ENCODE measurements at regions not wholly inside any gene's neighbourhood (a gene's known extent, or its start where the extent isn't known, plus 50 kb on each side); places are given as distances from the start of the nearest gene placed in this dataset.
"Not testable (repeated sequence)": the region's sequence is repeated elsewhere in the genome, so short reads cannot be mapped to it uniquely, and the experiment has no call there.

- DNase-seq: no peak
These were observed 103.9 kb upstream of the PMEPA1 start for GRCh38 chr20:57813509-57814269.

- not testable (repeated sequence) for DNase-seq
These were observed 102.8 kb upstream of the PMEPA1 start for GRCh38 chr20:57812632-57813031.

GRCh38 chr20:57811374-57812020, 101.7 kb upstream of the PMEPA1 start:
- DNase-seq: no peak

- no peak for DNase-seq
These were observed 100.9 kb upstream of the PMEPA1 start for GRCh38 chr20:57810511-57811373.

GRCh38 chr20:57809661-57810172, 99.9 kb upstream of the PMEPA1 start:
- no peak for DNase-seq

GRCh38 chr20:57809149-57809548, 99.3 kb upstream of the PMEPA1 start:
- DNase-seq: no peak

GRCh38 chr20:57808264-57809070, 98.7 kb upstream of the PMEPA1 start:
- no peak for DNase-seq

GRCh38 chr20:57807401-57808263, 97.8 kb upstream of the PMEPA1 start:
- DNase-seq: no peak

- no peak for DNase-seq
These were observed 97.2 kb upstream of the PMEPA1 start for GRCh38 chr20:57806975-57807374.

- no peak for DNase-seq
These were observed 96.7 kb upstream of the PMEPA1 start for GRCh38 chr20:57806476-57806875.

GRCh38 chr20:57805747-57806146, 95.9 kb upstream of the PMEPA1 start:
- no peak for DNase-seq

- no peak for DNase-seq
These were observed 94.8 kb upstream of the PMEPA1 start for GRCh38 chr20:57804470-57805250.

- no peak for DNase-seq
These were observed 93.7 kb upstream of the PMEPA1 start for GRCh38 chr20:57803508-57804005.

- DNase-seq: no peak
These were observed 93.1 kb upstream of the PMEPA1 start for GRCh38 chr20:57802765-57803507.

- DNase-seq: no peak
These were observed 91.8 kb upstream of the PMEPA1 start for GRCh38 chr20:57801581-57801980.

GRCh38 chr20:57800791-57801430, 91.1 kb upstream of the PMEPA1 start:
- DNase-seq: no peak

- no peak for DNase-seq
These were observed 87.6 kb upstream of the PMEPA1 start for GRCh38 chr20:57797401-57797800.

GRCh38 chr20:57795977-57796560, 86.3 kb upstream of the PMEPA1 start:
- no peak for DNase-seq

- DNase-seq: no peak
These were observed 85.5 kb upstream of the PMEPA1 start for GRCh38 chr20:57795342-57795697.
